ENCODE measurements at regions not wholly inside any gene's neighbourhood (a gene's known extent, or its start where the extent isn't known, plus 50 kb on each side); places are given as distances from the start of the nearest gene placed in this dataset.
"Not testable (repeated sequence)": the region's sequence is repeated elsewhere in the genome, so short reads cannot be mapped to it uniquely, and the experiment has no call there.

- DNase-seq = no peak
These were observed 121.1 kb downstream of the PDCD6IP start for GRCh38 chr3:33919312-33920120.

GRCh38 chr3:33920511-33920910, 122.1 kb downstream of the PDCD6IP start:
- no peak for DNase-seq

GRCh38 chr3:33921608-33922007, 123.2 kb downstream of the PDCD6IP start:
- DNase-seq = no peak

GRCh38 chr3:33926998-33927605, 128.7 kb downstream of the PDCD6IP start:
- DNase-seq = no peak

- no peak for DNase-seq
These were observed 131.4 kb downstream of the PDCD6IP start for GRCh38 chr3:33929813-33930212.

GRCh38 chr3:33931512-33931911, 133.1 kb downstream of the PDCD6IP start:
- no peak for DNase-seq

GRCh38 chr3:33932010-33932764, 133.8 kb downstream of the PDCD6IP start:
- DNase-seq = no peak

GRCh38 chr3:33936171-33936920, 137.9 kb downstream of the PDCD6IP start:
- no peak for DNase-seq

- DNase-seq = no peak
These were observed 138.6 kb downstream of the PDCD6IP start for GRCh38 chr3:33936921-33937525.

GRCh38 chr3:33937628-33938027, 139.2 kb downstream of the PDCD6IP start:
- DNase-seq = no peak

- no peak for DNase-seq
These were observed 141.7 kb downstream of the PDCD6IP start for GRCh38 chr3:33940149-33940548.

GRCh38 chr3:33940736-33941135, 142.3 kb downstream of the PDCD6IP start:
- DNase-seq = no peak

GRCh38 chr3:33941804-33942203, 143.4 kb downstream of the PDCD6IP start:
- DNase-seq = no peak

- no peak for DNase-seq
These were observed 144.2 kb downstream of the PDCD6IP start for GRCh38 chr3:33942483-33943150.

- DNase-seq = no peak
These were observed 144.8 kb downstream of the PDCD6IP start for GRCh38 chr3:33943277-33943676.

- not testable (repeated sequence) for DNase-seq
These were observed 148.2 kb downstream of the PDCD6IP start for GRCh38 chr3:33946612-33947011.

- DNase-seq = no peak
These were observed 149.1 kb downstream of the PDCD6IP start for GRCh38 chr3:33947272-33948195.

GRCh38 chr3:33949074-33949473, 150.6 kb downstream of the PDCD6IP start:
- no peak for DNase-seq

GRCh38 chr3:33954956-33955355, 156.5 kb downstream of the PDCD6IP start:
- no peak for DNase-seq

GRCh38 chr3:33956206-33956605, 157.8 kb downstream of the PDCD6IP start:
- DNase-seq = no peak

- no peak for DNase-seq
These were observed 158.3 kb downstream of the PDCD6IP start for GRCh38 chr3:33956776-33957175.
